Prostate gland (tissue), 2 donors: ENCODE measurements at regions not wholly inside any gene's neighbourhood (a gene's known extent, or its start where the extent isn't known, plus 50 kb on each side); places are given as distances from the start of the nearest gene placed in this dataset.

Experiments
- DNase-seq: peaks from one replicate; pipeline ENCODE4 v3.0.0-alpha.2; 2019; ENCODE audit warnings: low spot score
- H3K27ac ChIP-seq, 2 donors: fragments of 200-600 bp; sonication (generic); 2 replicates each; pipeline ENCODE4 v1.5.1; 2017 to 2019
- H3K27me3 ChIP-seq: fragments of 200-600 bp; sonication (generic); replicated peaks from 2 replicates; pipeline ENCODE4 v1.5.1; 2019; ENCODE audit not compliant: insufficient read depth
- H3K36me3 ChIP-seq, 2 donors: fragments of 200-600 bp; sonication (generic); 1 replicate in 1 of 2; 2 replicates in 1 of 2; pipeline versions ENCODE4 v1.5.1 to v1.8.1; 2017 to 2019
- H3K4me1 ChIP-seq: fragments of 200-600 bp; sonication (generic); replicated peaks from 2 replicates; pipeline ENCODE4 v1.5.1; 2019
- H3K4me3 ChIP-seq, 2 donors: fragments of 200-600 bp; sonication (generic); 2 replicates each; pipeline ENCODE4 v1.5.1; 2017 to 2019
- H3K9me3 ChIP-seq: fragments of 200-600 bp; sonication (generic); 2 replicates; pipeline ENCODE4 v1.5.1; 2017
- POLR2A ChIP-seq: fragments of 450-650 bp; IDR thresholded peaks from one replicate; pipeline ENCODE4 v1.6.1; 2016; ENCODE audit warnings: antibody characterized with exemption, mild to moderate bottlenecking
- POLR2AphosphoS5 ChIP-seq: sonication (generic); formaldehyde crosslinking; IDR thresholded peaks from one replicate; pipeline ENCODE4 v1.6.1; 2017; ENCODE audit warnings: antibody characterized with exemption
- WGBS: methylation state at CpG from one replicate; pipeline ENCODE4 v1.1.5; 2018; 5-methylcytosine and 5-hydroxymethylcytosine counted together
- intact Hi-C: fragments of 100-400 bp; cut with DNase I; formaldehyde crosslinking; loops from one replicate; pipeline ENCODE4 v1.14.2; 2022
- TF ChIP-seq, protein P1 (sequence below), 4 experiments: fragments of 200-600 bp in 2 of 4; fragments of 450-650 bp in 2 of 4; sonication (generic) in 2 of 4; IDR thresholded peaks; 1 replicate in 3 of 4; 2 replicates in 1 of 4; pipeline ENCODE4 v1.5.1; 2016 to 2019; ENCODE audit warnings: antibody characterized with exemption in 4 of 4, mild to moderate bottlenecking in 2 of 4, moderate library complexity in 2 of 4

- no peak for DNase-seq
- H3K4me1 ChIP-seq = no peaks in the 10 kb centered on the region
- no peak overlapping the region for H3K27ac ChIP-seq
- H3K4me3 ChIP-seq = no peak overlapping the region
- no peaks in the 10 kb centered on the region for H3K36me3 ChIP-seq
- intact Hi-C loops = no loop called here
- 69% methylated on average over 2 of the region's 2 CpGs for WGBS
- H3K27me3 ChIP-seq = no peaks in the 10 kb centered on the region
- no peaks in the 10 kb centered on the region for H3K9me3 ChIP-seq
- TF ChIP-seq, protein P1, sequence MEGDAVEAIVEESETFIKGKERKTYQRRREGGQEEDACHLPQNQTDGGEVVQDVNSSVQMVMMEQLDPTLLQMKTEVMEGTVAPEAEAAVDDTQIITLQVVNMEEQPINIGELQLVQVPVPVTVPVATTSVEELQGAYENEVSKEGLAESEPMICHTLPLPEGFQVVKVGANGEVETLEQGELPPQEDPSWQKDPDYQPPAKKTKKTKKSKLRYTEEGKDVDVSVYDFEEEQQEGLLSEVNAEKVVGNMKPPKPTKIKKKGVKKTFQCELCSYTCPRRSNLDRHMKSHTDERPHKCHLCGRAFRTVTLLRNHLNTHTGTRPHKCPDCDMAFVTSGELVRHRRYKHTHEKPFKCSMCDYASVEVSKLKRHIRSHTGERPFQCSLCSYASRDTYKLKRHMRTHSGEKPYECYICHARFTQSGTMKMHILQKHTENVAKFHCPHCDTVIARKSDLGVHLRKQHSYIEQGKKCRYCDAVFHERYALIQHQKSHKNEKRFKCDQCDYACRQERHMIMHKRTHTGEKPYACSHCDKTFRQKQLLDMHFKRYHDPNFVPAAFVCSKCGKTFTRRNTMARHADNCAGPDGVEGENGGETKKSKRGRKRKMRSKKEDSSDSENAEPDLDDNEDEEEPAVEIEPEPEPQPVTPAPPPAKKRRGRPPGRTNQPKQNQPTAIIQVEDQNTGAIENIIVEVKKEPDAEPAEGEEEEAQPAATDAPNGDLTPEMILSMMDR (IDR thresholded peaks at IDR 0.05) = no peak
- TF ChIP-seq POLR2AphosphoS5 (no peak), POLR2A (no peak)
These were observed 104.4 kb downstream of the ASMT start for GRCh38 chrX:1719270-1719669.

GRCh38 chrX:1720836-1721235 is 106.0 kb downstream of the ASMT start:
- no peaks in the 10 kb centered on the region for H3K4me1 ChIP-seq
- intact Hi-C loops = no loop called here
- WGBS = 43% methylated on average over 3 of the region's 3 CpGs
- H3K36me3 ChIP-seq = no peaks in the 10 kb centered on the region
- DNase-seq = no peak
- no peak overlapping the region for H3K27ac ChIP-seq
- H3K4me3 ChIP-seq = no peak overlapping the region
- no peaks in the 10 kb centered on the region for H3K27me3 ChIP-seq
- H3K9me3 ChIP-seq = no peaks in the 10 kb centered on the region
- TF ChIP-seq POLR2A (no peak), POLR2AphosphoS5 (no peak)
- TF ChIP-seq, protein P1 (IDR thresholded peaks at IDR 0.05) = no peak

DNA sequence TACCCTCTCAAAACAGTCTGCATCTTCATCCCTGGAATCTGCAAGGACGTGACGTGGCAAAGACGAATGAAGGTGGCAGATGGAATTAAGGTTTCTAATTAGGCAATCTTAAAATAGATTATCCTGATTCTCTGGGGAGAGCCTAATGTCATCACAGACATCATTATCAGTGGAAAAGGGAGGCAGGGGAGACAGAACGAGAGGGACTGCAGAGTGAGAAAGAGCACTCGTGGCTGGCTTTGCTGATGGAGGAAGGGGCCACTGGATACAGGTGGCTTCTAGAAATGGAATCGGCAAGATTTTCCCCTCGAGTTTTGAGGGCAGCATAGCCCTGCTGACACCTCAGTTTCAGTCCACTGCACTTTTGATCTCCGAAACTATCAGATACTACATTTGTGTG is 110.6 kb downstream of the ASMT start:
- H3K4me1 ChIP-seq = no peaks in the 10 kb centered on the region
- intact Hi-C loops = no loop called here
- no peak overlapping the region for H3K27ac ChIP-seq
- no peak overlapping the region for H3K4me3 ChIP-seq
- TF ChIP-seq POLR2AphosphoS5 (no peak), POLR2A (no peak)
- TF ChIP-seq, protein P1 (IDR thresholded peaks at IDR 0.05) = no peak
- no peaks in the 10 kb centered on the region for H3K9me3 ChIP-seq
- H3K27me3 ChIP-seq = no peaks in the 10 kb centered on the region
- WGBS = 85% methylated on average over 8 of the region's 8 CpGs
- no peak for DNase-seq
- H3K36me3 ChIP-seq = no peaks in the 10 kb centered on the region

DNA sequence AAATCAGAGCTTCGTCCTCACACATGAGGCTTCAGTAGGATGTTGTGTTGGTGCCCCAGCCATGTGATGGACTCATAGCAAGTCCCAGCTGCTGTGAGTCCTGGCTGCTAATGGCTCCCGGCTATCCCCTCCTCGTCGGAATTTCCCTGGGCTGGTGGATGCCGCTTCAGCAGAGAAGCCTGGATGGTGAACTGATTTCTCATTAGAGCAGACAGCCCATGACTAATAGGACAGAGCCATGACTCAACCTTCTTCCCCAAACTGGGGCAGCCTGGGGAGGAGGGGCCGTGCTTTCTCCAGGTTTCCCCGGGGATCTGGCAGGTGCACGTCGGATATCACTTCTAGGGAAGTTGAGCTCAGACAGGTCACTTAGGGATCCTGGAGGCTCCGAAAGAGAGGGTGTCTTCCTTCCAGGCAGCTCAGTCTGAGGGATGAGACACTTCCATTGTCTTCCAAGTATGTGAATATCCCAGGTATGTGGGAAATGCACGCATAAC is 112.7 kb downstream of the ASMT start:
- H3K9me3 ChIP-seq = no peaks in the 10 kb centered on the region
- WGBS = 51% methylated on average over 11 of the region's 11 CpGs
- no peak overlapping the region for H3K4me3 ChIP-seq
- intact Hi-C loops = no loop called here
- TF ChIP-seq POLR2AphosphoS5 (no peak), POLR2A (no peak)
- TF ChIP-seq, protein P1 (IDR thresholded peaks at IDR 0.05) = no peak
- H3K27ac ChIP-seq = no peak overlapping the region
- no peaks in the 10 kb centered on the region for H3K36me3 ChIP-seq
- no peak for DNase-seq
- H3K4me1 ChIP-seq = no peaks in the 10 kb centered on the region
- no peaks in the 10 kb centered on the region for H3K27me3 ChIP-seq

GRCh38 chrX:1734806-1735205 is 119.9 kb downstream of the ASMT start:
- Histone ChIP-seq H3K27ac (no peak overlapping the region), H3K4me1 (no peaks in the 10 kb centered on the region), H3K36me3 (no peaks in the 10 kb centered on the region), H3K9me3 (no peaks in the 10 kb centered on the region), H3K4me3 (no peak overlapping the region), H3K27me3 (no peaks in the 10 kb centered on the region)
- TF ChIP-seq POLR2A (no peak), POLR2AphosphoS5 (no peak)
- TF ChIP-seq, protein P1 (IDR thresholded peaks at IDR 0.05) = no peak
- intact Hi-C loops = no loop called here
- WGBS = 56% methylated on average over 5 of the region's 5 CpGs
- no peak for DNase-seq
